HEK293T (cell line): ENCODE measurements at regions not wholly inside any gene's neighbourhood (a gene's known extent, or its start where the extent isn't known, plus 50 kb on each side); places are given as distances from the start of the nearest gene placed in this dataset.

ENCODE experiments used
- BHLHE40 ChIP-seq: fragments of 450-650 bp; IDR thresholded peaks from 2 replicates; pipeline ENCODE4 v1.6.1; 2016; ENCODE audit warnings: mild to moderate bottlenecking, moderate library complexity, borderline replicate concordance
- ELF4 ChIP-seq: fragments of 450-650 bp; IDR thresholded peaks from 2 replicates; pipeline ENCODE4 v1.6.1; 2017; ENCODE audit warnings: antibody characterized with exemption
- FOXA1 ChIP-seq: fragments of 450-650 bp; IDR thresholded peaks from 2 replicates; pipeline ENCODE4 v1.6.1; 2016; ENCODE audit warnings: mild to moderate bottlenecking
- FOXK2 ChIP-seq: fragments of 450-650 bp; IDR thresholded peaks from 2 replicates; pipeline ENCODE4 v1.6.1; 2016; ENCODE audit warnings: mild to moderate bottlenecking
- FOXM1 ChIP-seq: fragments of 450-650 bp; IDR thresholded peaks from 2 replicates; pipeline ENCODE4 v1.6.1; 2017; ENCODE audit warnings: mild to moderate bottlenecking, borderline replicate concordance
- HDGF ChIP-seq: fragments of 450-650 bp; IDR thresholded peaks from 2 replicates; pipeline ENCODE4 v1.6.1; 2017; ENCODE audit warnings: antibody characterized with exemption, borderline replicate concordance
- SUZ12 ChIP-seq: fragments of 450-650 bp; IDR thresholded peaks from 2 replicates; pipeline ENCODE4 v1.6.1; 2016; ENCODE audit warnings: mild to moderate bottlenecking
- TARDBP ChIP-seq: fragments of 450-650 bp; IDR thresholded peaks from 2 replicates; pipeline ENCODE4 v1.6.1; 2016

DNA sequence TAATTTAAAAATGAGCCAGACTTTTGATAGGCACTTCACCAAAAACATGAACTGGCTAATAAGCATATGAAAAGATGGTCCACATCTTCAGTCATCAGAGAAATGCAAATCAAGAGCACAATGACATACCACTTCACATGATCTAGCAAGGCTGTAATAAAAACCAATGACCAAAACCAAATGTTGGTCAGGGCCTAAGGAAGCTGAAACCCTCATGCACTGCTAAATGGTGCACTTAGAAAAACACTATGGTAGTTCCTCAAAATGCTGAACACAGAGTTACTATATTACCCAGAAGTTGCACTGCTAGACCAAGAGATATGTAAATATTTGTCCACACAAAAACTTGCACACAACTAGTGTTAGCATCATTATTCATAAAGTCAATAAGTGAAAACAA, 504.9 kb upstream of the SOX11 start:
- TF ChIP-seq FOXA1 (no peak), FOXM1 (no peak), HDGF (no peak), SUZ12 (no peak), ELF4 (no peak), BHLHE40 (no peak), TARDBP (no peak), FOXK2 (no peak)
